ENCODE measurements at regions not wholly inside any gene's neighbourhood (a gene's known extent, or its start where the extent isn't known, plus 50 kb on each side); places are given as distances from the start of the nearest gene placed in this dataset.

DNA sequence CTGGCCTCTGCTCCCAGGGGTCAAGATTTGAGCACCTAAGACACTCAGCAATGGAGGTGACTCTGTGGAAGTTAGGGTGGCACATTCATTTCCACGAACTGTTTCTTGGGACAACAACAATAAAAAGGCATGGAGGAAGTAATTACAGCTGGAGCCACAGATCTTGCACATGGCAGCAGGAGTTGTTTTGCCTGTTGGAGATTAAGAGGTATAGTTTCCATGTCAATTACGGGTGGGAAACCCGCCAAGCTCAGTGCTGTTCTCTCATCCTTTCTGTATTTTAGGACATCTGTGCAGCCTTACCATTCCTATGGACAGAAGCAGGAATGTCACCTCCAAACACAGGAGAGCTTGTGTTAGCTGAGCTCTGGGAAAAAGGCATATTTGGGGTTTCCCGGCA is 201.2 kb downstream of the SNX10 start:
- no peaks in the 10 kb centered on the region for H3K79me2 ChIP-seq (ENCODE audit: control insufficient read depth, insufficient read depth, low read length)
- no peaks in the 10 kb centered on the region for H3K4me1 ChIP-seq (ENCODE audit: control insufficient read depth, insufficient read depth, low read length)
- no TSS peak for BruUV-seq (replicated peaks)
- in situ Hi-C loops (cut with MboI) (no loop called here), intact Hi-C loops (cut with micrococcal nuclease; ENCODE audit: unreplicated experiment) (no loop called here)
- SMC1A ChIA-PET (ENCODE audit: uncharacterized antibody, unreplicated experiment), result interaction anchor here (0.9 to 1.9 kb wide), 3 partner anchors 10 to 123 kb away, joined by 3 to 16 read pairs (median 5); no protein-coding TSS in a partner anchor
- H4K20me1 ChIP-seq (ENCODE audit: control insufficient read depth, insufficient read depth), result no peaks in the 10 kb centered on the region
- FAIRE-seq (no peak), ATAC-seq (no peak), DNase-seq (ENCODE audit: low read depth, low spot score) (no peak)
- CTCF ChIA-PET, result interaction anchor here (1.0 to 2.7 kb wide), 4 partner anchors 8 to 124 kb away, joined by 3 to 11 read pairs (median 4); no protein-coding TSS in a partner anchor
- WGBS (ENCODE audit: insufficient coverage, insufficient replicate concordance, low lambda C conversion rate, missing lambda C conversion rate), result 40% methylated on average over 4 of the region's 4 CpGs
- POLR2A ChIA-PET, result no interaction called here
- no peak overlapping the region for H3K4me2 ChIP-seq (ENCODE audit: control insufficient read depth, insufficient read depth)
- no peaks in the 10 kb centered on the region for H3K9me3 ChIP-seq (replicated peaks; ENCODE audit: control insufficient read depth, insufficient read depth, low read length)
- RAD21 ChIA-PET (ENCODE audit: unreplicated experiment), result interaction anchor here (1.1 kb wide), 1 partner anchor 123 kb away, joined by 3 read pairs; no protein-coding TSS in a partner anchor
- H2AFZ ChIP-seq (ENCODE audit: control insufficient read depth, low read depth, low read length), result no peak overlapping the region
- H3K27ac ChIP-seq (ENCODE audit: control insufficient read depth, insufficient read depth), result no peak overlapping the region
- H3K4me3 ChIP-seq, result no peak overlapping the region
- H3K9ac ChIP-seq (ENCODE audit: control insufficient read depth, insufficient read depth, low read length), result no peak overlapping the region
- no peaks in the 10 kb centered on the region for H3K36me3 ChIP-seq (ENCODE audit: control insufficient read depth in 2 of 2, insufficient read depth in 2 of 2, low read length in 1 of 2)
- H3K27me3 ChIP-seq (replicated peaks in 1 of 2; ENCODE audit: control insufficient read depth in 2 of 2, insufficient read depth in 2 of 2, low read length in 1 of 2), result no peaks in the 10 kb centered on the region; a peak in 3 of 4 replicates
- TF ChIP-seq, protein P1, sequence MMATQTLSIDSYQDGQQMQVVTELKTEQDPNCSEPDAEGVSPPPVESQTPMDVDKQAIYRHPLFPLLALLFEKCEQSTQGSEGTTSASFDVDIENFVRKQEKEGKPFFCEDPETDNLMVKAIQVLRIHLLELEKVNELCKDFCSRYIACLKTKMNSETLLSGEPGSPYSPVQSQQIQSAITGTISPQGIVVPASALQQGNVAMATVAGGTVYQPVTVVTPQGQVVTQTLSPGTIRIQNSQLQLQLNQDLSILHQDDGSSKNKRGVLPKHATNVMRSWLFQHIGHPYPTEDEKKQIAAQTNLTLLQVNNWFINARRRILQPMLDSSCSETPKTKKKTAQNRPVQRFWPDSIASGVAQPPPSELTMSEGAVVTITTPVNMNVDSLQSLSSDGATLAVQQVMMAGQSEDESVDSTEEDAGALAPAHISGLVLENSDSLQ (IDR thresholded peaks at IDR 0.05), result no peak
- TF ChIP-seq SMAD1 (IDR thresholded peaks at IDR 0.05; ENCODE audit: low read depth, partially characterized antibody) (no peak), CREB1 (IDR thresholded peaks at IDR 0.05; ENCODE audit: low read depth) (no peak), KAT2A (conservative IDR thresholded peaks at IDR 0.05; ENCODE audit: control insufficient read depth, low read depth, low read length) (no peak), ZNF622 (IDR thresholded peaks at IDR 0.05) (no peak), ASH2L (IDR thresholded peaks at IDR 0.05; ENCODE audit: borderline replicate concordance, low read depth) (no peak), MYB (IDR thresholded peaks at IDR 0.05; ENCODE audit: borderline replicate concordance, low read depth, low read length) (no peak), NFYB (IDR thresholded peaks at IDR 0.05; ENCODE audit: insufficient read depth, low read depth, low read length) (no peak), PAX5 (IDR thresholded peaks at IDR 0.05; ENCODE audit: borderline replicate concordance, low read depth, low read length) (no peak), NR2F1 (conservative IDR thresholded peaks at IDR 0.05) (no peak), IRF4 (IDR thresholded peaks at IDR 0.05; ENCODE audit: low read depth, low read length) (no peak), BMI1 (IDR thresholded peaks at IDR 0.05; ENCODE audit: borderline replicate concordance) (no peak), CEBPB (IDR thresholded peaks at IDR 0.05; ENCODE audit: borderline replicate concordance in 1 of 2, low read depth in 2 of 2, low read length in 2 of 2) (no peak), POLR2AphosphoS5 (IDR thresholded peaks at IDR 0.05; ENCODE audit: low read length) (no peak), STAT3 (IDR thresholded peaks at IDR 0.05; ENCODE audit: low read depth, low read length) (no peak), CBX5 (IDR thresholded peaks at IDR 0.05; ENCODE audit: low read depth) (no peak)

All from GM12878 (cell line).